Islet of Langerhans (tissue), 1 donor: ENCODE measurements at regions not wholly inside any gene's neighbourhood (a gene's known extent, or its start where the extent isn't known, plus 50 kb on each side); places are given as distances from the start of the nearest gene placed in this dataset.

Source experiments
- FAIRE-seq: peaks from one replicate; lab custom pipeline; 2011; peaks lifted over from hg19 to GRCh38; lab: Jason Lieb, UNC

GRCh38 chr5:6872441-6873160 lies 159.4 kb downstream of the TENT4A start:
- FAIRE-seq = peak; percentile 47

- no peak for FAIRE-seq
Measured at GRCh38 chr5:6873359-6873758, 160.1 kb downstream of the TENT4A start.

GRCh38 chr5:6875376-6875775 lies 162.1 kb downstream of the TENT4A start:
- FAIRE-seq = no peak

GRCh38 chr5:6877986-6878828 lies 165.0 kb downstream of the TENT4A start:
- FAIRE-seq = no peak

GRCh38 chr5:6885581-6885980 lies 172.3 kb downstream of the TENT4A start:
- no peak for FAIRE-seq

DNA sequence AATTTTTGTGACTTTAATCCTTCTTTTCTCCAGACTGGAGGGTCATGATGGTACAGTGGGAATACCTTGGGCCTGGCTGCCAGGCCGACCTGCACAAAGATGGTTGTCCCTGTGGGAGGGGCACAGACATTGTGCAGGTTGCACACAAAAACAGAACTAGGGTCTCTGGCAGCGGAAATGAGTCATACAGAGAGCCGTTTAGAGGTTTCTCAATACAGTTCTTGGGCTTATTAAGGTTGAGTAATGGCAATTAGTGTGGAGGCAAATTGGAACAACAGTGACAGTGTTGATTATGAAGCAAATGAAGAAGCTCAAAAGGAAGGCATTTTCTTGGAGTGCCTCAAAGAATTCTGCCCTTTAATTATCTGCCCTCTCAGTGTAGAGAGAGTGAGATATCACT lies 173.6 kb downstream of the TENT4A start:
- no peak for FAIRE-seq

GRCh38 chr5:6889030-6889429 lies 175.8 kb downstream of the TENT4A start:
- no peak for FAIRE-seq

DNA sequence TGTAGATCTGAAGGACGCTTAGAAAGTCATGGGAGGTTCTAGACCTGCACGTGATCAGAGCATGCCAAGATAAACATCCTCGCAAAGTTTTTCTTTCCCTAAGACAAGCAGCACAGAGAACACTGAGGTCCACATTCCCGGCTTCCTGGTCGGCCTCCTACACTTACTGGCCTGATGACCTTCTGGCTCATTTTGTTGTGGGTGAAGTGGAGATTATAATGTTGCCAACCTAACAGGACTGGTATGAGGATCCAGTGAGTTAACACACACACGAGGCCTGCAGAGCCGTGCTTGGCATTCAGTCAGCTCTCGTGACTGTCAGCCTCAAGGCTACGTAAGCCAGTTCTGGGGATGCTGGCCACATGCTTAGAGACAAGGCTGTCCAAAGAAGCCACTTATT lies 186.0 kb downstream of the TENT4A start:
- no peak for FAIRE-seq

GRCh38 chr5:6900247-6901227 lies 187.3 kb downstream of the TENT4A start:
- FAIRE-seq = peak; percentile 98

DNA sequence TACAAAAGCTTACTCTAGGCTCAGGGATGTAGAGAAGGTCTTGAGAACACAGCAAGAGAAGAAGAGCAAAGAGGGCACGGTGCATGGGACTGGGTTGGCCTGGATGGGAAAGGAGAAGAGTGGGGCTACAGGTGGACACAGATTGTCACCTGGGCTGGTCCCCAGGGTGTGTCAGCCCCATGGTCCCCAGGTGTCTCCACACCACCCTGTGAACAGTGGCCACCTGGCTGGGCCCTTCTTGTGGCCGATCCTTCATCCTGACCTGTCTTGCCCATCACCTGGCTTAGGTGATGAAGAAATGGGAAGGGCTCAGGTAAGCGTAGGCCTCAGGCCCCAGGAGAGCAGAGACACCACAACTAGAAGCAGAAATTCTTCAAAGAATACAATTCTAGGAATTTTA lies 188.9 kb downstream of the TENT4A start:
- no peak for FAIRE-seq

DNA sequence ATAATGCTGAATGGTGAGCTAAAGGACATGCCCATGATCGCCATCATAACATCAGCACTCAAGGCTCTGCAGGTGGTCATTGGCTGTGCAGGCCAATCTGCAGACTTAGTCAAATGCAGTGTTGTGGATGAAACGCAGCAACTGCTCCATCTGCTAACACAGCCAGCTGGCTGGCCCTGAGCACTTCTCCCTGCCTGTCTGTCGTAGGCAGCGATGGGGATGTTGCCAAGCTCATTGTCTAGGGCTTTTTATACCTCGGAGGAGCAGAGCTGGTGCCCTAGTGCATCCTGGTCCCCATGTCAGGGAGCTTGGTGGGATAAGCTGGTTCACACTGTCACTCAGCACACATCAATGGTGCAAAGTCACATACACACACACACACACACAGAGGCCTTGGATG lies 189.4 kb downstream of the TENT4A start:
- peak; percentile 33 for FAIRE-seq

GRCh38 chr5:6903934-6904333 lies 190.7 kb downstream of the TENT4A start:
- FAIRE-seq = no peak

DNA sequence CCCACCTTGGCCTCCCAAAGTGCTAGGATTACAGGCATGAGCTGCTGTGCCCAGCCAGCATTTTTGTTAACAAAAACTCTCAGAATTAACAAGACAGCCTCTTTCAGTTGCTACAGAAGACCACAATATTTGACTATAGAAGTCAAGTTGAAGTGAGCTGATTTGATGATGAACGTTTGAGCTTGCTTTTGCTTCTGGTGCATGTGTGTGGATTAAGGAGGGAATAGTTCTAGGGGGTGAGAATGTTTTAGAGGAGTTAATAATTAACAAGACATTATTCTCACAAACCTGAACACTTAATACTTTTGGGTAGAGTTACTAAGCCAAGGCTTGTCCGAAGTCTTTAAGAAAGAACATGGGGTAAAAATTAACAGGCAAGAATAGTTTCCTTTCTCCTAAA lies 191.6 kb downstream of the TENT4A start:
- no peak for FAIRE-seq

DNA sequence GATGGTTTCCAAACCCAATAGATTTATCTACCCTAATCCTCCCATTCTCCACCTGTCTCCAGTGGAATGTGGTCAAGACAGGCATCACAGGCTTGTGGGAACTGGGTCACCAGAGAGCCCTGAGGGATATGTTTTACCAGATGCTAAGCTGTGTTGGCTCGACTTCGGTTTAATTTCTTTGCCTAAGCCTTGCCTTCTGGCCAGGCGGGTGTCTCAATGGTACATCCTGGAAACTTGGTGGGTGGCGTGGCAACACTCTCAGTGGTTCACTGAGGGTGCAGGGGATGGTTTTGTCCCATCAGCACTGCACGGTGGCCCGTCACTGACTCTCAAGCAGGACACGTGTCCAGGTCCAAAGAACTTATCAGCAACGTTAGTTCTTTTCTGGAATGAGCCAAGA lies 192.2 kb downstream of the TENT4A start:
- no peak for FAIRE-seq

DNA sequence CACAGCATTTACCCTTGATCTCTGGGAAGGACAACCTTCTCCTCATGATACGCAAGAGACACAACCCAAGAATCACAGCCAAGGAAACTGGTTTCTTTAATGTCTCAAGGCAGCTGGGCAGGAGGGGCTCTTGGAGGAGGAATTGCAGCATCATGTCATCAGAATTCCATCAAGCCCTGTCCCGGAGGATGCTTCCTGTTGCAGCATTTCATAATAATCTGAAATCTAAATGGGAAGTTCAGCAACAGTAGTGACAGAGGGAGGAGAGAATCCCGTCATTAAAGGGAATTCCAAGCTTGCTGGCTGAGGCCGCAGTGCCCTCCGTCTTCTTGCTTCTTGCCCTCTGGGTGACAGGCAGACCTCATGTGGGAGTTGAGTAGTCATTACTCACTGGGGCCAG lies 192.7 kb downstream of the TENT4A start:
- FAIRE-seq = no peak

DNA sequence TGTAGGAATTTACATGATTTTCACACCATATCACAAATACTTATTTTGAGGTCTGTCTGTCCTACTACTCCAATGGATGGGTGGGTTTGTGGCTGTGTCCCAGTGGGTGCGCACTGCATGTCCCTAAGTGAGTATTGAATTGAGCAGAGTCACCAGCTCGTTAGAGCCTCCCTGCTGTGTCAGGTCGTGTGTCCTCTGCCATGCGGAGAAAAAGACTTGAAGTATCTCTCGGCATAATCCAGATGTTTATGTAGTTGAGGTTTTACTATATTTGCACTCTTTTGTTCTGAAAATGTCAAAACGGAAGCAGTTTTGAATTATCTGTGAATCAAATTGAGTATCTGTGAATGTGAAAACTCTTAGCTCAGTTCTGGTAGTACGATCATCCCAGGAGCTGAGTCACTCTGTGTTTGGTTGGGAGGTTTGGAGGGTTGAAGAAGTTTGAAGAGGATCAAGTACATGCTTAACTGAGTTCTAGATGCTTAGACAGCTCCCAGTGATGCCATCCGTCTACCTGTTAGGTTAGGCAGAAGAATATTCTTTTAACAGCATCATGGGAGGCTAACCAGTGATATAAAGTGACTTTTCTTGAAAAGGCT lies 194.2 kb downstream of the TENT4A start:
- no peak for FAIRE-seq

DNA sequence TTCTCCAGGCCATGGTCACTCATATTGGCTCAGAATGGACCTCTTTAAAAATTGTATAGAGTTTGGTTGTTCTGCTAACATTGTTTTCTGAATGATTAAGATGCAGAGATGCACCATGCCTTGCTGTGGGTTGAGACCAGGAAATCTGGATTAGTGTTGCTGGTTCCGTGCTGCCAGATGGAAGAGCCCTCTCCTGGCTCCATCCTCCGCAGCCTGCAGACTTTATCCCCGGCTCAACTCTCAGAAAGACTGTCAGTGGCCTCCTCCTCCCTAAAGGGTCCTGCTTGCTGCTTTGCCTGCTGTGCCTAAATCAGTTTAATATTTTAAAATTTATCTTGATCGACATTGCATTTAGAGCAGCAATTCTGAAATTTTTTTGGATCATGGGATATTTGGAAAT lies 196.7 kb downstream of the TENT4A start:
- no peak for FAIRE-seq

DNA sequence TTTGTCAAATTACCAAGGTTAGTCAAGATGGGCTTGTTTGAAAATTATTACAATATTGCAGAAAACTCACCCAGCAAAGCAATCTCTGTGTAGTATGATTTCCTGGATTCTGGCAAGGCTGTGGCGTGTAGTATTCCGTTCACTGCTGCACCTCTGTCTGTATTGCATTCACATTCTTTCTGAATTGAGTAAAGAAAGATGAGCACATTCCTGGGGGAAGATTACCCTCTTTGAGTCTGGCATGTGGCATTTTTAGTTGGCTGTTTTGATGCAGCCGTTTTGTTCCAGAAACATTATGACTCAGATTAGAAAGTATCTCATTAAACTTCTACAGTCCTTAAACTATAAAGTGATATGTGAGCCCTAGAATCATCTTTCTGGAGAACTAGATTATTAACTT lies 197.7 kb downstream of the TENT4A start:
- FAIRE-seq = no peak

DNA sequence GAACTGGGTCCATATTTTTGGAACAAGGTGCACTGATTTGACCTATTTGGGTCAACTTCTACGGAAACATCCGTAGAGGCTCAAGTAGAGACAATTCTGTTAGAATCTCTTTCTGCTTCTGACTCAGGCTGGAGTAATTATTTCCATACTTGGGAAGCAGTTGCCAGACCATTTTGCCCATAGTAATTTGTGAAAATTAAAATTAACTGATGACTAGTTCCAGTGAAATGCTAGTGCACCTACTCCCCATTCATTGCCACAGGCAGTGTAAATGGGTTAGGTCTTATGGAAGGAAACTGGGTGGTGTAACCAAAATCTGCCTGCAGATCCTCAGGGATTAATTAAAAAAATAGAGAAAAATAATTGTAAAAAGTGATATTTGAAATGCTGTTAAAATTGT lies 201.1 kb downstream of the TENT4A start:
- no peak for FAIRE-seq

- no peak for FAIRE-seq
Measured at GRCh38 chr5:6915574-6915973, 202.3 kb downstream of the TENT4A start.

DNA sequence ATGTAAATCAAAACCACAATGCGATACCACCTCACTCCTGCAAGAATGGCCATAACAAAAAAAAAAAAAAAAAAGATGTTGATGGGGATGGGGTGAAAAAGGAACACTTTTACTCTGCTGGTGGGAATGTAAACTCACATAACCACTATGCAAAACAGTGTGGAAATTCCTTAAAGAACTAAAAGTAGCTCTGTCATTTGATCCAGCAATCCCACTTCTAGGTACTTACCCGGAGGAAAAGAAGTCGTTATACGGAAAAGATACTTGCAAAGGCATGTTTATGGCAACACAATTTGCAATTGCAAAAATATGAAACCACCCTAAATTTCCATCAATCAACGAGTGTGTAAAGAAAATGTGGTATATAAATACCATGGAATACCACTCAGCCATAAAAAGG lies 205.0 kb downstream of the TENT4A start:
- FAIRE-seq = no peak

GRCh38 chr5:6920628-6921256 lies 207.5 kb downstream of the TENT4A start:
- FAIRE-seq = no peak
